GM12892 (cell line): ENCODE measurements at regions not wholly inside any gene's neighbourhood (a gene's known extent, or its start where the extent isn't known, plus 50 kb on each side); places are given as distances from the start of the nearest gene placed in this dataset.

Experiments used
- DNase-seq: peaks from one replicate; pipeline ENCODE4 v3.0.0; 2011; ENCODE audit not compliant: insufficient read length
- FAIRE-seq: peaks from 2 replicates; lab custom pipeline; 2011; peaks lifted over from hg19 to GRCh38; lab: Jason Lieb, UNC
- POLR2A ChIP-seq: IDR thresholded peaks from 2 replicates; pipeline ENCODE4 v1.6.1; 2011; ENCODE audit warnings: low read depth, low read length, control low read depth
- POLR2AphosphoS5 ChIP-seq: IDR thresholded peaks from 2 replicates; pipeline ENCODE4 v1.6.1; 2011; ENCODE audit warnings: low read depth, low read length, control low read depth
- TAF1 ChIP-seq: IDR thresholded peaks from 2 replicates; pipeline ENCODE4 v1.6.1; 2011; ENCODE audit warnings: low read depth, mild to moderate bottlenecking, control low read depth, low read length, borderline replicate concordance

- FAIRE-seq (no peak), DNase-seq (no peak)
These were observed 504.0 kb upstream of the ARID1B start for GRCh38 chr6:156273065-156273711.

GRCh38 chr6:156269751-156270369, 507.3 kb upstream of the ARID1B start:
- no peak for FAIRE-seq
- TF ChIP-seq POLR2AphosphoS5 (no peak), TAF1 (no peak), POLR2A (no peak)
- DNase-seq = no peak

More at GRCh38 chr6:156273065-156273711, 504.0 kb upstream of the ARID1B start:
- no peak for TF ChIP-seq POLR2A

- TF ChIP-seq POLR2AphosphoS5 (no peak), POLR2A (no peak)
- FAIRE-seq (no peak), DNase-seq (no peak)
These were observed 508.3 kb upstream of the ARID1B start for GRCh38 chr6:156268849-156269248.

- FAIRE-seq = no peak
- DNase-seq = no peak
- TF ChIP-seq POLR2AphosphoS5 = no peak
- no peak for TF ChIP-seq TAF1
- TF ChIP-seq POLR2A = no peak
These were observed 515.2 kb upstream of the ARID1B start for GRCh38 chr6:156262014-156262413.

- FAIRE-seq (no peak), DNase-seq (no peak)
- TF ChIP-seq POLR2A = no peak
- TF ChIP-seq TAF1 = no peak
- no peak for TF ChIP-seq POLR2AphosphoS5
These were observed 516.4 kb upstream of the ARID1B start for GRCh38 chr6:156260815-156261214.

GRCh38 chr6:156258981-156259380, 518.2 kb upstream of the ARID1B start:
- FAIRE-seq = no peak
- TF ChIP-seq POLR2A (no peak), POLR2AphosphoS5 (no peak), TAF1 (no peak)
- DNase-seq = no peak

- no peak for FAIRE-seq
- TF ChIP-seq TAF1 = no peak
- no peak for TF ChIP-seq POLR2AphosphoS5
- TF ChIP-seq POLR2A = no peak
- no peak for DNase-seq
These were observed 521.0 kb upstream of the ARID1B start for GRCh38 chr6:156256161-156256560.

- no peak for DNase-seq
- FAIRE-seq = no peak
- no peak for TF ChIP-seq TAF1
- no peak for TF ChIP-seq POLR2A
- no peak for TF ChIP-seq POLR2AphosphoS5
These were observed 522.9 kb upstream of the ARID1B start for GRCh38 chr6:156254240-156254639.

- no peak for FAIRE-seq
- no peak for DNase-seq
- TF ChIP-seq POLR2AphosphoS5 (no peak), POLR2A (no peak), TAF1 (no peak)
These were observed 526.6 kb upstream of the ARID1B start for GRCh38 chr6:156250593-156250992.

- FAIRE-seq = no peak
- no peak for DNase-seq
- no peak for TF ChIP-seq POLR2A
- TF ChIP-seq TAF1 = no peak
- TF ChIP-seq POLR2AphosphoS5 = no peak
These were observed 535.0 kb upstream of the ARID1B start for GRCh38 chr6:156242206-156242605.

GRCh38 chr6:156231026-156231765, 546.0 kb upstream of the ARID1B start:
- FAIRE-seq = no peak
- no peak for DNase-seq
- no peak for TF ChIP-seq POLR2A
- no peak for TF ChIP-seq POLR2AphosphoS5

GRCh38 chr6:156219973-156220372, 557.2 kb upstream of the ARID1B start:
- DNase-seq = no peak
- TF ChIP-seq POLR2A (no peak), TAF1 (no peak), POLR2AphosphoS5 (no peak)
- no peak for FAIRE-seq
